PFSK-1 (cell line): ENCODE measurements at regions not wholly inside any gene's neighbourhood (a gene's known extent, or its start where the extent isn't known, plus 50 kb on each side); places are given as distances from the start of the nearest gene placed in this dataset.

ENCODE experiments used
- FOXP2 ChIP-seq: optimal IDR thresholded peaks from 2 replicates; pipeline ENCODE3; 2011; ENCODE audit warnings: borderline replicate concordance, control low read depth, inconsistent platforms; ENCODE audit not compliant: insufficient read depth; ENCODE audit errors: extremely low read length, extremely low read depth
- POLR2AphosphoS5 ChIP-seq: IDR thresholded peaks from 2 replicates; pipeline ENCODE4 v1.6.1; 2012; ENCODE audit warnings: low read depth, mild to moderate bottlenecking, control low read depth, low read length, moderate library complexity
- SIN3A ChIP-seq: IDR thresholded peaks from 2 replicates; pipeline ENCODE4 v1.6.1; 2012; ENCODE audit warnings: mild to moderate bottlenecking, low read length, moderate library complexity, borderline replicate concordance; ENCODE audit not compliant: insufficient read depth
- TAF1 ChIP-seq: IDR thresholded peaks from 2 replicates; pipeline ENCODE4 v1.6.1; 2012; ENCODE audit warnings: low read length, control low read depth, borderline replicate concordance; ENCODE audit not compliant: insufficient read depth
- TF ChIP-seq, protein P1 (sequence below), 2 experiments: IDR thresholded peaks; 2 replicates each; pipeline versions ENCODE4 v1.6.1 to v1.8.0; 2011 to 2012; ENCODE audit warnings: low read depth in 2 of 2, low read length in 2 of 2, control low read depth in 1 of 2, inconsistent platforms in 1 of 2, mild to moderate bottlenecking in 1 of 2, moderate library complexity in 1 of 2; ENCODE audit not compliant: insufficient read depth in 1 of 2

DNA sequence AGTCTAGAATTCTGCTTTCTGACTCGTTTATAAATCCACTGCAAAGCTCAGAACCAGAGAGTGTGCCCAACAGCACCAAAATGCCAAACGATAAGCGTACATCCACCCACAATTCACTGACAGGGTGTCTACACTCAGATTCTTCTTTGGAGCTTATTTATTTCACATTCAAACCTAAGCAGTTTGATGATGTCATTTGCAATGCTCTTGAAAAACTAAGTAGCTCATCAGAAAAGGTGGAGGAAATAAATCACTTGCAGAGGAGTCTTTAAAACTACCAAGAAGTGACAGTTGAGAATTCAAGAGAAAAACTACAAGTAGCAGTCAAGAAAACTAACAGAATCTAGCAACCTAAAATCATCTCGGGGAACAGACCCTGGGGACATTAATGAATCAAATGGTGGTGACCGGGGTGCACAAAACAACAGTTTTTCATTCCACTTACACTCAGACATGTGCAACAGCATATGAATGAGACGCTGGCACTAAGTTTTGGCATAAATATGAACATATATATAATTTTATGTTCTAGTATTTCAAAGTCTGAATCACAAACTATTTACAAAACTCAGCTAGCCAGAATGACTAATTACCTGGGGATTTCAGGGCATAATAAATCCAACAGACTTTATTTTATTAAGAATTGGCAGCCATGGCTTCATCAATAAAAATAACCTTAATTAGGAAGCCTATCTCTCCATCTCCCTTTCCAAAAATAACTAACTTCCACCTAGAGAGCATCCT is 119.4 kb downstream of the SIPA1L2 start:
- no peak for TF ChIP-seq POLR2AphosphoS5
- no peak for TF ChIP-seq SIN3A
- TF ChIP-seq, protein P1, sequence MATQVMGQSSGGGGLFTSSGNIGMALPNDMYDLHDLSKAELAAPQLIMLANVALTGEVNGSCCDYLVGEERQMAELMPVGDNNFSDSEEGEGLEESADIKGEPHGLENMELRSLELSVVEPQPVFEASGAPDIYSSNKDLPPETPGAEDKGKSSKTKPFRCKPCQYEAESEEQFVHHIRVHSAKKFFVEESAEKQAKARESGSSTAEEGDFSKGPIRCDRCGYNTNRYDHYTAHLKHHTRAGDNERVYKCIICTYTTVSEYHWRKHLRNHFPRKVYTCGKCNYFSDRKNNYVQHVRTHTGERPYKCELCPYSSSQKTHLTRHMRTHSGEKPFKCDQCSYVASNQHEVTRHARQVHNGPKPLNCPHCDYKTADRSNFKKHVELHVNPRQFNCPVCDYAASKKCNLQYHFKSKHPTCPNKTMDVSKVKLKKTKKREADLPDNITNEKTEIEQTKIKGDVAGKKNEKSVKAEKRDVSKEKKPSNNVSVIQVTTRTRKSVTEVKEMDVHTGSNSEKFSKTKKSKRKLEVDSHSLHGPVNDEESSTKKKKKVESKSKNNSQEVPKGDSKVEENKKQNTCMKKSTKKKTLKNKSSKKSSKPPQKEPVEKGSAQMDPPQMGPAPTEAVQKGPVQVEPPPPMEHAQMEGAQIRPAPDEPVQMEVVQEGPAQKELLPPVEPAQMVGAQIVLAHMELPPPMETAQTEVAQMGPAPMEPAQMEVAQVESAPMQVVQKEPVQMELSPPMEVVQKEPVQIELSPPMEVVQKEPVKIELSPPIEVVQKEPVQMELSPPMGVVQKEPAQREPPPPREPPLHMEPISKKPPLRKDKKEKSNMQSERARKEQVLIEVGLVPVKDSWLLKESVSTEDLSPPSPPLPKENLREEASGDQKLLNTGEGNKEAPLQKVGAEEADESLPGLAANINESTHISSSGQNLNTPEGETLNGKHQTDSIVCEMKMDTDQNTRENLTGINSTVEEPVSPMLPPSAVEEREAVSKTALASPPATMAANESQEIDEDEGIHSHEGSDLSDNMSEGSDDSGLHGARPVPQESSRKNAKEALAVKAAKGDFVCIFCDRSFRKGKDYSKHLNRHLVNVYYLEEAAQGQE (IDR thresholded peaks at IDR 0.05; ENCODE audit: insufficient read depth in 1 of 2, low read depth in 2 of 2, low read length in 2 of 2) = no peak
- TF ChIP-seq FOXP2 = no peak
- no peak for TF ChIP-seq TAF1

DNA sequence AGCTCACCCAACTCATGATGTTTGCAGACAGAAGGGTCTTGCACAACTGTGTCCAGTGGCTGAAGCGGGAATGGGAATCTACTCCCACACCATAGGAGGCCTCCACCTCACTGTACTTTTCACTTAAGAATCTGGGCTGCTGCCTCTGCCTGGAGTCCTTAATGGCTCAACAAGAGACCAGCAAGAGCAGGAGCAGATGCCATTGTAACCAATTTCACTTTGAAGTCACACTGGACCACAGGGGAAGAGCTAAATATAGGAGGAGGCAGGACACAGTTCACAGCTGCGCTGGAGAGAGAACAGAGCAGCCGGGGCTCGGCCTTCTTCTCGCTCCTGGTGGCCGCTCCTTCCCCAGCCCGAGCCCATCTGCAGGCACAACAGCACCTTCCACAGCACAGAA is 120.4 kb downstream of the SIPA1L2 start:
- TF ChIP-seq SIN3A = no peak
- TF ChIP-seq FOXP2 = no peak
- no peak for TF ChIP-seq POLR2AphosphoS5
- TF ChIP-seq, protein P1 (IDR thresholded peaks at IDR 0.05; ENCODE audit: insufficient read depth in 1 of 2, low read depth in 2 of 2, low read length in 2 of 2) = no peak
- no peak for TF ChIP-seq TAF1

DNA sequence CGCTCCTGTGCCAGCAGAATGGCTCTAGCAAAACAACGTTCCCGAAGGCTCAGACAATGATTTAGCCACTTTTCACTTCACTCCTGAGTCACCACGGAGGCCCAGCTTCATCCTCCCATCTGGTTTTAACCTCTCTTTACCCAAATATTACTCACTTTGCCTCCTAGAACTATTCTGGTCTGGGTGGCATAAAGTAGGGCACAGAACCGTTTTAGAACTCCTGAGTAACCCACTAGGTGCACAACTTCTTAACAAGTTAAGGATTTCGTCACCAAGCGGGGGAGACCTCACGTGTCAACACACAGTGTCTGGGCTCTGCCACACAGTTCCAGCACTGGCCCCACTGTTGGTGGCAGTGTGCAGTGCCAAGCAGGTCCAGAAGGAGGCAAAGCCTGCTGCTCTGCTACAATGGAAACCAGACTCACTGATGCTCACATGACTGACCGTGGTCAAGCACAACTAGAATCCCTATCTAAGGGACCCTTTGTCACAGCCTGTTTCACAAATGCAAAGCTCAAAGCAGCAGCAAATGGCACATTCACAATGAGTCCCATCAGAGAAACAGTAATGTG is 121.7 kb downstream of the SIPA1L2 start:
- no peak for TF ChIP-seq SIN3A
- no peak for TF ChIP-seq FOXP2
- no peak for TF ChIP-seq POLR2AphosphoS5
- TF ChIP-seq, protein P1 (IDR thresholded peaks at IDR 0.05; ENCODE audit: insufficient read depth in 1 of 2, low read depth in 2 of 2, low read length in 2 of 2) = no peak
- TF ChIP-seq TAF1 = no peak

DNA sequence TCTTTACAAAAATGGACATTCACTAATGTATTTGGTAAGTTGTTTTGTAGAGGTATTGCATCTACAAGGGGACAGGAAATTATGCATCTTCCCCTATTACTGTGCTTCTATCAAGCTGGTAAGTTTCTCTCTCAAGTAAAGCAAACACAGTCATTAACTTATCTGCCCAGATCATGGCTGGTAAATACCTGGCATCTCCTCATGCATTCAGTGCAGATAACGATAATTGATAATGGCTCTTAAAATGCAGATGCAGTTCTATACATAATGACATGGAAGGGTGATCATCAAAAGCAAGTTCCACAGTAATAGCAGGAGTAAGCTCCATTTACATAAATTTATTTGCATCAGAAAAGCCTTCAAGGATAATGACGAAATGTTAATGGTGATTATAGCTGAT is 122.4 kb downstream of the SIPA1L2 start:
- no peak for TF ChIP-seq TAF1
- TF ChIP-seq, protein P1 (IDR thresholded peaks at IDR 0.05; ENCODE audit: insufficient read depth in 1 of 2, low read depth in 2 of 2, low read length in 2 of 2) = no peak
- TF ChIP-seq POLR2AphosphoS5 = no peak
- no peak for TF ChIP-seq SIN3A
- no peak for TF ChIP-seq FOXP2
